Kidney glomerular epithelial cell (primary cell): ENCODE measurements at regions not wholly inside any gene's neighbourhood (a gene's known extent, or its start where the extent isn't known, plus 50 kb on each side); places are given as distances from the start of the nearest gene placed in this dataset.
A peak's percentile ranks its signal among the peaks of the same experiment; 100 is the strongest.

Source experiments
- DNase-seq: peaks from one replicate; lab custom pipeline; 2025; lab: John Stamatoyannopoulos, UW

- DNase-seq, result no peak
Observed at GRCh38 chr2:196535061-196535460, 104.5 kb upstream of the CCDC150 start.

- DNase-seq, result no peak
Observed at GRCh38 chr2:196535742-196536141, 103.8 kb upstream of the CCDC150 start.

GRCh38 chr2:196537311-196537710, 102.2 kb upstream of the CCDC150 start:
- no peak for DNase-seq

GRCh38 chr2:196538189-196538588, 101.3 kb upstream of the CCDC150 start:
- DNase-seq, result no peak

GRCh38 chr2:196538646-196539045, 100.9 kb upstream of the CCDC150 start:
- DNase-seq, result no peak

GRCh38 chr2:196544906-196545433, 94.5 kb upstream of the CCDC150 start:
- no peak for DNase-seq

GRCh38 chr2:196546151-196546919, 93.2 kb upstream of the CCDC150 start:
- DNase-seq, result no peak

GRCh38 chr2:196549052-196549451, 90.5 kb upstream of the CCDC150 start:
- DNase-seq, result no peak

GRCh38 chr2:196551014-196551413, 88.5 kb upstream of the CCDC150 start:
- no peak for DNase-seq

- no peak for DNase-seq
Observed at GRCh38 chr2:196555161-196555560, 84.4 kb upstream of the CCDC150 start.

- DNase-seq, result no peak
Observed at GRCh38 chr2:196555726-196556125, 83.8 kb upstream of the CCDC150 start.

GRCh38 chr2:196558497-196558896, 81.0 kb upstream of the CCDC150 start:
- no peak for DNase-seq

- no peak for DNase-seq
Observed at GRCh38 chr2:196563876-196564275, 75.6 kb upstream of the CCDC150 start.

GRCh38 chr2:196565106-196565765, 74.3 kb upstream of the CCDC150 start:
- no peak for DNase-seq

GRCh38 chr2:196565982-196566381, 73.5 kb upstream of the CCDC150 start:
- no peak for DNase-seq

- no peak for DNase-seq
Observed at GRCh38 chr2:196566961-196567666, 72.4 kb upstream of the CCDC150 start.

- no peak for DNase-seq
Observed at GRCh38 chr2:196568506-196568905, 71.0 kb upstream of the CCDC150 start.

GRCh38 chr2:196584903-196585302, 54.6 kb upstream of the CCDC150 start:
- DNase-seq, result no peak

- DNase-seq, result peak; percentile 83
Observed at GRCh38 chr2:196586511-196586991, 53.0 kb upstream of the CCDC150 start.

- no peak for DNase-seq
Observed at GRCh38 chr2:196587056-196587455, 52.5 kb upstream of the CCDC150 start.

GRCh38 chr2:196587739-196588138, 51.8 kb upstream of the CCDC150 start:
- DNase-seq, result no peak

- DNase-seq, result no peak
Observed at GRCh38 chr2:196589419-196589818, 50.1 kb upstream of the CCDC150 start.
